Colonic mucosa (tissue), 4 donors: ENCODE measurements at regions not wholly inside any gene's neighbourhood (a gene's known extent, or its start where the extent isn't known, plus 50 kb on each side); places are given as distances from the start of the nearest gene placed in this dataset.
"Not testable (repeated sequence)": the region's sequence is repeated elsewhere in the genome, so short reads cannot be mapped to it uniquely, and the experiment has no call there.

Experiments
- DNase-seq: peaks from one replicate; pipeline ENCODE4 v3.0.0-alpha.2; 2020
- H3K27ac ChIP-seq: fragments of 200-600 bp; one replicate; pipeline ENCODE4 v1.8.0; 2021
- H3K27me3 ChIP-seq: fragments of 200-600 bp; one replicate; pipeline ENCODE4 v1.8.0; 2021
- H3K36me3 ChIP-seq: fragments of 200-600 bp; one replicate; pipeline ENCODE4 v1.8.0; 2021
- H3K4me1 ChIP-seq: fragments of 200-600 bp; one replicate; pipeline ENCODE4 v1.8.0; 2021; ENCODE audit warnings: mild to moderate bottlenecking
- H3K4me3 ChIP-seq: fragments of 200-600 bp; one replicate; pipeline ENCODE4 v1.8.0; 2021
- H3K9ac ChIP-seq, 2 donors: one replicate each; pipeline ENCODE4 v1.7.0; 2013; ENCODE audit warnings: control low read depth in 2 of 2, low read depth in 2 of 2, low read length in 2 of 2
- H3K9me3 ChIP-seq: fragments of 200-600 bp; one replicate; pipeline ENCODE4 v1.8.0; 2021
- intact Hi-C: fragments of 100-400 bp; cut with DNase I; formaldehyde crosslinking; loops from one replicate; pipeline ENCODE4 v1.14.1; 2022
- TF ChIP-seq, protein P1 (sequence below): fragments of 200-600 bp; IDR thresholded peaks from one replicate; pipeline ENCODE4 v1.8.0; 2022; ENCODE audit warnings: antibody characterized with exemption, mild to moderate bottlenecking
- donor health status: healthy.
- donor health status: DM: no; HTN: no; CAD: no.
- donor health status: DM: no; HTN: no; CAD: no.

DNA sequence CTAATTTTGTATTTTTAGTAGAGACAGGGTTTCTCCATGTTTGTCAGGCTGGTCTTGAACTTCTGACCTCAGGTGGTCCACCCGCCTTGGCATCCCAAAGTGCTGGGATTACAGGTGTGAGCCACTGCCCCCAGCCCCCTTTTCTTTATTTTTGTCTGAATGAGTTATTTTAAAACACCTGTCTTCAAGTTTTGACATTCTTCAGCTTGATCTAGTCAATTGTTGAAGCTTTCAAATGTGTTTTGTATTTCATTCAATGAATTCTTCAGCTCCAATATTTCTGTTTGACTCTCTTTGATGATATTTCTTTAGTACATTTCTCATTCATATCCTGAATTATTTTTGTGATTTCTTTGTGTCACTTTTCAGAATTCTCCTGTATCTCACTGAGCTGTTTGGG lies 486.2 kb downstream of the DMAC1 start:
- TF ChIP-seq, protein P1, sequence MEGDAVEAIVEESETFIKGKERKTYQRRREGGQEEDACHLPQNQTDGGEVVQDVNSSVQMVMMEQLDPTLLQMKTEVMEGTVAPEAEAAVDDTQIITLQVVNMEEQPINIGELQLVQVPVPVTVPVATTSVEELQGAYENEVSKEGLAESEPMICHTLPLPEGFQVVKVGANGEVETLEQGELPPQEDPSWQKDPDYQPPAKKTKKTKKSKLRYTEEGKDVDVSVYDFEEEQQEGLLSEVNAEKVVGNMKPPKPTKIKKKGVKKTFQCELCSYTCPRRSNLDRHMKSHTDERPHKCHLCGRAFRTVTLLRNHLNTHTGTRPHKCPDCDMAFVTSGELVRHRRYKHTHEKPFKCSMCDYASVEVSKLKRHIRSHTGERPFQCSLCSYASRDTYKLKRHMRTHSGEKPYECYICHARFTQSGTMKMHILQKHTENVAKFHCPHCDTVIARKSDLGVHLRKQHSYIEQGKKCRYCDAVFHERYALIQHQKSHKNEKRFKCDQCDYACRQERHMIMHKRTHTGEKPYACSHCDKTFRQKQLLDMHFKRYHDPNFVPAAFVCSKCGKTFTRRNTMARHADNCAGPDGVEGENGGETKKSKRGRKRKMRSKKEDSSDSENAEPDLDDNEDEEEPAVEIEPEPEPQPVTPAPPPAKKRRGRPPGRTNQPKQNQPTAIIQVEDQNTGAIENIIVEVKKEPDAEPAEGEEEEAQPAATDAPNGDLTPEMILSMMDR, result no peak
- no peak overlapping the region for H3K4me3 ChIP-seq
- H3K27ac ChIP-seq, result no peak overlapping the region

GRCh38 chr9:7309051-7309450 lies 490.5 kb downstream of the DMAC1 start:
- H3K9ac ChIP-seq, H3K36me3 ChIP-seq, H3K27me3 ChIP-seq, H3K4me3 ChIP-seq, DNase-seq, intact Hi-C loops, H3K9me3 ChIP-seq, H3K4me1 ChIP-seq, H3K27ac ChIP-seq: not testable (repeated sequence)

More for the DNA sequence above, 486.2 kb downstream of the DMAC1 start:
- H3K9me3 ChIP-seq, result no peaks in the 10 kb centered on the region
- intact Hi-C loops, result no loop called here
- no peaks in the 10 kb centered on the region for H3K36me3 ChIP-seq
- H3K9ac ChIP-seq, result no peak overlapping the region
- no peaks in the 10 kb centered on the region for H3K4me1 ChIP-seq
- no peak for DNase-seq
- no peaks in the 10 kb centered on the region for H3K27me3 ChIP-seq

- H3K27ac ChIP-seq, result no peak overlapping the region
- DNase-seq, result no peak
- H3K36me3 ChIP-seq, result no peaks in the 10 kb centered on the region
- TF ChIP-seq, protein P1, result no peak
- no peaks in the 10 kb centered on the region for H3K4me1 ChIP-seq
- no peaks in the 10 kb centered on the region for H3K27me3 ChIP-seq
- no peak overlapping the region for H3K9ac ChIP-seq
- no peaks in the 10 kb centered on the region for H3K9me3 ChIP-seq
- intact Hi-C loops, result no loop called here
- H3K4me3 ChIP-seq, result no peak overlapping the region
These were observed 493.9 kb downstream of the DMAC1 start for GRCh38 chr9:7305677-7306076.

DNA sequence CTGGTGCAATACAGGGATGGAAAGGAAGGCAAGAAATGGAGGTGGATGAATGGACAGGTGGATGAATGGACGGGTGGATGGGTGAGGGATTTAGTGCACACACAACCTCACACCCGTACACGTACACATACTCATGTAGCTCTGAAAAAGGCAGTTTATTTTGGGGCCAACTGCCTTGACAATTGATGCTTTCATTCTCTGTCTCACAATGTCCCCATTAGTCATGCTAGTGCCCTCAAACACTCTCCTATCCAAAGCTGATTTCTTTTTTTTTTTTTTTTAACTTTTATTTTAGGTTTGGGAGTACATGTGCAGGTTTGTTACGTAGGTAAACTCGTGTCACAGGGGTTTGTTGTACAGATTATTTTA lies 495.0 kb downstream of the DMAC1 start:
- H3K27ac ChIP-seq, result no peak overlapping the region

DNA sequence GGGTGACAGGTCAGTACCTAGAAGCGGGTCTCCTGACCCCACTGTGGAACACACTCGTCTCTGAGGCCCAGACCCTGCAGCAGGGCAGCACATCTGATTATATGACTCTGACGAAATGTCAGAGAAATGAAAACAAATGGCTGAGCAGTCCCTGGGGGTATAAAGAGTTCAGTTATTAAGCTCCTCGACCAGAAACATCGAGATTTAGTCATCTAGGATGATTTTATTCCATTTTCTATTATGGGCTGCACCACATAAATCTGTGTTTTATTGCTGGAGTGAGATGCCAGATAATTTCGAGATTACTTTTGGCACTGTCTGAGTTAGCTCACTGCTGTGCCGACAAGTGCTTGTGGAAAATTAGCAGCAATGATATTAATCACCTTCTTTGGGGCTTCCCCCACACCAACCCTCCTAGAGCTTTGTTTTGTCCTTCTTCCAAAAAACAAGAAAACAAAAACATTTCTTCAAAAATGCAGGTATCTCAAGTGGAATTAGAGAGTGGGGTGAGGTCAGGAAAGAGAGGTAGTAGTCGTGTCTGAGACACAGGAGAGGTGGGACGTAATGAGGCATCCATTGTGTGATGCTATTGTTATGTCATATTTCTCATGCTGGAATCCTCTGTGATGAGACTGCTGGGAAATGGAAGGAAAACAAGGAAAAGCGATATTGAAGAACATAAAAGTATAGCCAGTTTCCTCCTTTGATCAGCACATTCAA lies 495.5 kb downstream of the DMAC1 start:
- Histone ChIP-seq H3K27ac (no peak overlapping the region), H3K4me3 (no peak overlapping the region)
- no peak for DNase-seq

More for the DNA sequence above, 495.0 kb downstream of the DMAC1 start:
- no peak for DNase-seq
- H3K4me3 ChIP-seq, result no peak overlapping the region
- H3K9me3 ChIP-seq, result no peaks in the 10 kb centered on the region
- intact Hi-C loops, result no loop called here
- no peaks in the 10 kb centered on the region for H3K36me3 ChIP-seq
- no peak overlapping the region for H3K9ac ChIP-seq
- no peaks in the 10 kb centered on the region for H3K4me1 ChIP-seq
- H3K27me3 ChIP-seq, result no peaks in the 10 kb centered on the region
- TF ChIP-seq, protein P1, result no peak

GRCh38 chr9:7300484-7300883 lies 499.1 kb downstream of the DMAC1 start:
- no peaks in the 10 kb centered on the region for H3K27me3 ChIP-seq
- no peak overlapping the region for H3K27ac ChIP-seq
- no peak overlapping the region for H3K9ac ChIP-seq
- TF ChIP-seq, protein P1, result no peak
- no peak for DNase-seq
- no peaks in the 10 kb centered on the region for H3K36me3 ChIP-seq
- H3K4me1 ChIP-seq, result no peaks in the 10 kb centered on the region
- H3K4me3 ChIP-seq, result no peak overlapping the region
- no peaks in the 10 kb centered on the region for H3K9me3 ChIP-seq
- intact Hi-C loops, result no loop called here

More for the DNA sequence above, 495.5 kb downstream of the DMAC1 start:
- no peaks in the 10 kb centered on the region for H3K4me1 ChIP-seq
- no peaks in the 10 kb centered on the region for H3K27me3 ChIP-seq
- intact Hi-C loops, result no loop called here
- TF ChIP-seq, protein P1, result no peak
- no peaks in the 10 kb centered on the region for H3K9me3 ChIP-seq
- H3K36me3 ChIP-seq, result no peaks in the 10 kb centered on the region
- H3K9ac ChIP-seq, result no peak overlapping the region
